ENCODE measurements at regions not wholly inside any gene's neighbourhood (a gene's known extent, or its start where the extent isn't known, plus 50 kb on each side); places are given as distances from the start of the nearest gene placed in this dataset.

GRCh38 chr16:49928176-49929041 is 72.5 kb upstream of the ZNF423 start:
- ATAC-seq = no peak
- H3K27ac Mint-ChIP-seq = no peak overlapping the region
- H3K9me3 Mint-ChIP-seq = no peaks in the 10 kb centered on the region
- Histone ChIP-seq H3K4me3 (ENCODE audit: low read length) (no peak overlapping the region), H3K9me3 (ENCODE audit: control insufficient read depth in 2 of 3, low read length in 3 of 3) (no peaks in the 10 kb centered on the region), H3K36me3 (ENCODE audit: control insufficient read depth in 2 of 3, insufficient read depth in 3 of 3, low read length in 3 of 3) (no peaks in the 10 kb centered on the region), H3K27me3 (ENCODE audit: control insufficient read depth in 2 of 2, insufficient read depth in 2 of 2, low read length in 2 of 2) (no peaks in the 10 kb centered on the region), H3K27ac (ENCODE audit: low read depth, low read length) (no peak overlapping the region), H3K4me1 (ENCODE audit: control insufficient read depth in 2 of 2, insufficient read depth in 2 of 2, low read length in 2 of 2) (no peaks in the 10 kb centered on the region)
- H3K36me3 Mint-ChIP-seq = no peaks in the 10 kb centered on the region
- no peak for DNase-seq
- intact Hi-C loops (cut with micrococcal nuclease) = no loop called here
- POLR2A ChIA-PET = no interaction called here
- no peak overlapping the region for H3K4me3 Mint-ChIP-seq
- H3K27me3 Mint-ChIP-seq = peaks cover 3 to 26% (median 9%) of the 10 kb centered on the region in 5 donors
- CTCF ChIA-PET = no interaction called here
- no peaks in the 10 kb centered on the region for H3K4me1 Mint-ChIP-seq

DNA sequence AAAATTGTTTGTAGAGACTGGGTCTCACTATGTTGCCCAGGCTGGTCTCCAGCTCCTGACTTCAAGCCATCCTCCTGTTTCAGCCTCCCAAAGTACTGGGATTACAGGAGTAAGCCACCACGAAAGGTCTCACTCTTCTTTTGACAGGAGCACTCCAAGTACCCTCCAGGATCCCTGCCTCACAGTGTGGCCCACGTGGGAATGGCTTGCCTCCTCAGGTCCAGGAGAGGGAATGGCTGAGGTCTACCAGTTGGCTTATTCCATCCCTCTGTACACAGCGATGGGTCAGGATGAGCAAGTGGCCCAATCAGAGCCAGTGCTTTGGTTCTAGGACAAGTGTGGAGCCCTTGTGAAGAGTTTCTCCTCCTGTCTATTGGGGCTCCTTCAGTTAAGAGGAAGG is 73.7 kb upstream of the ZNF423 start:
- CTCF ChIA-PET = interaction anchor here (0.7 to 1.6 kb wide), 2 partner anchors 9 to 126 kb away, joined by 3 read pairs; no protein-coding TSS in a partner anchor
- intact Hi-C loops (cut with micrococcal nuclease) = no loop called here
- Mint-ChIP-seq H3K9me3 (no peaks in the 10 kb centered on the region), H3K27ac (no peak overlapping the region), H3K27me3 (peaks cover 3 to 18% (median 9%) of the 10 kb centered on the region in 5 donors), H3K4me3 (no peak overlapping the region), H3K36me3 (no peaks in the 10 kb centered on the region), H3K4me1 (no peaks in the 10 kb centered on the region)
- H3K27ac ChIP-seq (ENCODE audit: low read depth, low read length) = no peak overlapping the region
- ATAC-seq = no peak
- no peaks in the 10 kb centered on the region for H3K27me3 ChIP-seq (ENCODE audit: control insufficient read depth in 2 of 2, insufficient read depth in 2 of 2, low read length in 2 of 2)
- H3K9me3 ChIP-seq (ENCODE audit: control insufficient read depth in 2 of 3, low read length in 3 of 3) = no peaks in the 10 kb centered on the region
- no peak for DNase-seq
- H3K4me3 ChIP-seq (ENCODE audit: low read length) = no peak overlapping the region
- POLR2A ChIA-PET = no interaction called here
- no peaks in the 10 kb centered on the region for H3K4me1 ChIP-seq (ENCODE audit: control insufficient read depth in 2 of 2, insufficient read depth in 2 of 2, low read length in 2 of 2)
- no peaks in the 10 kb centered on the region for H3K36me3 ChIP-seq (ENCODE audit: control insufficient read depth in 2 of 3, insufficient read depth in 3 of 3, low read length in 3 of 3)

DNA sequence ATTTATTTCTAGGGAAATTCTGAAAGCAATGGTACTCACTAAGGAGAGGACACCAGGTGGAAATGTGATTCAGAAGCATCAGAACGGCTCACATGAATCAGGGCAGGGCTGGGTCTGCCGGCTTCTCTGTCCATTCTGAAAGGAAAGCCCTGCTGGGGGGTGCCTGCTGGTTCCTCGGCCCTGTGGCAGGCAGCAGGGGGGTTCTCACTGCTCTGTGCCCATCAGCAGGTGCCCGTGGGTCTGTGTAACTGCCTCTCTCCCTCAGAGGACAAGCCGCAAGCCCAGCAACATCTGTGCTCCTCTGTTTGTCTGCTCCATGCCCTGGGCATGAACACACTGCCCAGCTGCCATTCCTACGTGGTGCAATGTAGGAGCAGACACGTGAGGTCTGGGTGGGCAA is 74.9 kb upstream of the ZNF423 start:
- Histone ChIP-seq H3K4me3 (ENCODE audit: low read length) (no peak overlapping the region), H3K27me3 (ENCODE audit: control insufficient read depth in 2 of 2, insufficient read depth in 2 of 2, low read length in 2 of 2) (no peaks in the 10 kb centered on the region), H3K36me3 (ENCODE audit: control insufficient read depth in 2 of 3, insufficient read depth in 3 of 3, low read length in 3 of 3) (no peaks in the 10 kb centered on the region), H3K4me1 (ENCODE audit: control insufficient read depth in 2 of 2, insufficient read depth in 2 of 2, low read length in 2 of 2) (no peaks in the 10 kb centered on the region), H3K9me3 (ENCODE audit: control insufficient read depth in 2 of 3, low read length in 3 of 3) (no peaks in the 10 kb centered on the region), H3K27ac (ENCODE audit: low read depth, low read length) (no peak overlapping the region)
- no peak overlapping the region for H3K4me3 Mint-ChIP-seq
- no peaks in the 10 kb centered on the region for H3K9me3 Mint-ChIP-seq
- CTCF ChIA-PET = interaction anchor here (1.6 kb wide), 1 partner anchor 10 kb away, joined by 3 read pairs; no protein-coding TSS in a partner anchor
- no peak overlapping the region for H3K27ac Mint-ChIP-seq
- ATAC-seq (no peak), DNase-seq (no peak)
- peaks cover 3 to 17% (median 5%) of the 10 kb centered on the region in 5 donors for H3K27me3 Mint-ChIP-seq
- POLR2A ChIA-PET = no interaction called here
- H3K4me1 Mint-ChIP-seq = no peaks in the 10 kb centered on the region
- intact Hi-C loops (cut with micrococcal nuclease) = no loop called here
- no peaks in the 10 kb centered on the region for H3K36me3 Mint-ChIP-seq

DNA sequence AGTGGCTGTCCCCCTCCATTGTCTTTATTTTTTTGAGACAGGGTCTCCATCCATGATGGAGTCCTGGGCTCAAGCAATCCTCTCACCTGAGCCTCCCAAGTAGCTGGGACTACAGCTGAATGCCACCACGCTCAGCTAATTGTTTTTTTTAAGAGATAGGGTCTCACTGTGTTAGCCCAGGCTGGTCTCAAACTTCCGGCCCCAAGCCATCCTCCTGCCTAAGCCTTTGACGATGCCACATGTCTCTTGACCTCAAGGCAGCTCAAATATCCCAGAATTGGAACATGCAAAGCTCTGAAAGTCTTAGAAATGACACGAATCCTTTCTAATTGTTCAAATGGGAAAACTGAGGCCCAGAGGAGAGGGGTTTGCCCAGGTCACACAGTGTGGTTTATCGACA is 75.4 kb upstream of the ZNF423 start:
- Histone ChIP-seq H3K27ac (ENCODE audit: low read depth, low read length) (no peak overlapping the region), H3K4me3 (ENCODE audit: low read length) (no peak overlapping the region), H3K27me3 (ENCODE audit: control insufficient read depth in 2 of 2, insufficient read depth in 2 of 2, low read length in 2 of 2) (no peaks in the 10 kb centered on the region), H3K9me3 (ENCODE audit: control insufficient read depth in 2 of 3, low read length in 3 of 3) (no peaks in the 10 kb centered on the region), H3K4me1 (ENCODE audit: control insufficient read depth in 2 of 2, insufficient read depth in 2 of 2, low read length in 2 of 2) (no peaks in the 10 kb centered on the region), H3K36me3 (ENCODE audit: control insufficient read depth in 2 of 3, insufficient read depth in 3 of 3, low read length in 3 of 3) (no peaks in the 10 kb centered on the region)
- ATAC-seq (no peak), DNase-seq (no peak)
- Mint-ChIP-seq H3K9me3 (no peaks in the 10 kb centered on the region), H3K27me3 (peaks cover 0 to 17% (median 5%) of the 10 kb centered on the region in 5 donors), H3K4me1 (no peaks in the 10 kb centered on the region), H3K36me3 (no peaks in the 10 kb centered on the region), H3K4me3 (no peak overlapping the region), H3K27ac (no peak overlapping the region)
- ChIA-PET POLR2A (no interaction called here), CTCF (interaction anchor here (1.6 kb wide), 1 partner anchor 10 kb away, joined by 3 read pairs; no protein-coding TSS in a partner anchor)
- intact Hi-C loops (cut with micrococcal nuclease) = no loop called here

GRCh38 chr16:49931916-49932315 is 76.0 kb upstream of the ZNF423 start:
- H3K27ac ChIP-seq (ENCODE audit: low read depth, low read length) = no peak overlapping the region
- Mint-ChIP-seq H3K36me3 (no peaks in the 10 kb centered on the region), H3K27ac (no peak overlapping the region), H3K4me1 (no peaks in the 10 kb centered on the region), H3K9me3 (no peaks in the 10 kb centered on the region), H3K4me3 (no peak overlapping the region), H3K27me3 (peaks cover 0 to 17% (median 5%) of the 10 kb centered on the region in 5 donors)
- DNase-seq (no peak), ATAC-seq (no peak)
- ChIA-PET CTCF (no interaction called here), POLR2A (no interaction called here)
- H3K9me3 ChIP-seq (ENCODE audit: control insufficient read depth in 2 of 3, low read length in 3 of 3) = no peaks in the 10 kb centered on the region
- intact Hi-C loops (cut with micrococcal nuclease) = no loop called here
- no peaks in the 10 kb centered on the region for H3K27me3 ChIP-seq (ENCODE audit: control insufficient read depth in 2 of 2, insufficient read depth in 2 of 2, low read length in 2 of 2)
- no peaks in the 10 kb centered on the region for H3K4me1 ChIP-seq (ENCODE audit: control insufficient read depth in 2 of 2, insufficient read depth in 2 of 2, low read length in 2 of 2)
- H3K36me3 ChIP-seq (ENCODE audit: control insufficient read depth in 2 of 3, insufficient read depth in 3 of 3, low read length in 3 of 3) = no peaks in the 10 kb centered on the region
- H3K4me3 ChIP-seq (ENCODE audit: low read length) = no peak overlapping the region

DNA sequence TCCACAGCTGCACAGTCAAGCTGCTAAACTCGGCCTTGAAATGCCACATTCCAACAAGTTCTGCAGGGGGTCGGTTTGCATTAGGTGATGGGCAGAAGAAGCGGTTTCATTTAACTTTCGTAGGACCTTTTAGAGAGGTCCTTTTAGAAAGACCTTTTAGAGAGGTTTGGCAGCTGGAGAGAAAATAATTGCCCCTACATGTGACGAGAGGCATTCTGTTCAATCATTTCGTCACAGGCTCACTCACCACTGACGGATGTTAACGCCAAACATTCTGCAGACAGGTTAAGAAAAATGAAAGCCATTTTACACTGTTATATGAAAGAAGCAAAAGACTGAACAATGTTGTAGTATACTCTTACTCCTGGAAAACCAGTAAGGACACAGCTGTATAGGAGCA is 76.5 kb upstream of the ZNF423 start:
- Mint-ChIP-seq H3K27ac (no peak overlapping the region), H3K4me3 (no peak overlapping the region), H3K9me3 (no peaks in the 10 kb centered on the region), H3K27me3 (peaks cover 0 to 17% (median 5%) of the 10 kb centered on the region in 5 donors), H3K4me1 (no peaks in the 10 kb centered on the region), H3K36me3 (no peaks in the 10 kb centered on the region)
- POLR2A ChIA-PET = no interaction called here
- ATAC-seq = no peak
- intact Hi-C loops (cut with micrococcal nuclease) = no loop called here
- Histone ChIP-seq H3K27me3 (ENCODE audit: control insufficient read depth in 2 of 2, insufficient read depth in 2 of 2, low read length in 2 of 2) (no peaks in the 10 kb centered on the region), H3K9me3 (ENCODE audit: control insufficient read depth in 2 of 3, low read length in 3 of 3) (no peaks in the 10 kb centered on the region), H3K4me3 (ENCODE audit: low read length) (no peak overlapping the region), H3K27ac (ENCODE audit: low read depth, low read length) (no peak overlapping the region), H3K36me3 (ENCODE audit: control insufficient read depth in 2 of 3, insufficient read depth in 3 of 3, low read length in 3 of 3) (no peaks in the 10 kb centered on the region), H3K4me1 (ENCODE audit: control insufficient read depth in 2 of 2, insufficient read depth in 2 of 2, low read length in 2 of 2) (no peaks in the 10 kb centered on the region)
- DNase-seq = no peak
- CTCF ChIA-PET = no interaction called here

GRCh38 chr16:49932946-49933345 is 77.0 kb upstream of the ZNF423 start:
- intact Hi-C loops (cut with micrococcal nuclease) = no loop called here
- Histone ChIP-seq H3K36me3 (ENCODE audit: control insufficient read depth in 2 of 3, insufficient read depth in 3 of 3, low read length in 3 of 3) (no peaks in the 10 kb centered on the region), H3K9me3 (ENCODE audit: control insufficient read depth in 2 of 3, low read length in 3 of 3) (no peaks in the 10 kb centered on the region), H3K4me3 (ENCODE audit: low read length) (no peak overlapping the region), H3K27me3 (ENCODE audit: control insufficient read depth in 2 of 2, insufficient read depth in 2 of 2, low read length in 2 of 2) (no peaks in the 10 kb centered on the region), H3K4me1 (ENCODE audit: control insufficient read depth in 2 of 2, insufficient read depth in 2 of 2, low read length in 2 of 2) (no peaks in the 10 kb centered on the region), H3K27ac (ENCODE audit: low read depth, low read length) (no peak overlapping the region)
- POLR2A ChIA-PET = no interaction called here
- Mint-ChIP-seq H3K9me3 (peaks cover 0 to 4% (median 0%) of the 10 kb centered on the region in 11 donors), H3K4me3 (no peak overlapping the region), H3K27me3 (peaks cover 0 to 18% (median 6%) of the 10 kb centered on the region in 5 donors), H3K36me3 (peaks cover 0 to under 1% (median 0%) of the 10 kb centered on the region in 5 donors), H3K27ac (no peak overlapping the region), H3K4me1 (no peaks in the 10 kb centered on the region)
- no peak for DNase-seq
- CTCF ChIA-PET = no interaction called here
- ATAC-seq = no peak
